HEK293T (cell line): ENCODE measurements at regions not wholly inside any gene's neighbourhood (a gene's known extent, or its start where the extent isn't known, plus 50 kb on each side); places are given as distances from the start of the nearest gene placed in this dataset.

Experiments
- ARNT ChIP-seq: fragments of 450-650 bp; IDR thresholded peaks from 2 replicates; pipeline ENCODE4 v1.6.1; 2017; ENCODE audit warnings: mild to moderate bottlenecking
- BHLHE40 ChIP-seq: fragments of 450-650 bp; IDR thresholded peaks from 2 replicates; pipeline ENCODE4 v1.6.1; 2016; ENCODE audit warnings: mild to moderate bottlenecking, moderate library complexity, borderline replicate concordance
- ELF4 ChIP-seq: fragments of 450-650 bp; IDR thresholded peaks from 2 replicates; pipeline ENCODE4 v1.6.1; 2017; ENCODE audit warnings: antibody characterized with exemption
- FOXA1 ChIP-seq: fragments of 450-650 bp; IDR thresholded peaks from 2 replicates; pipeline ENCODE4 v1.6.1; 2016; ENCODE audit warnings: mild to moderate bottlenecking
- FOXK2 ChIP-seq: fragments of 450-650 bp; IDR thresholded peaks from 2 replicates; pipeline ENCODE4 v1.6.1; 2016; ENCODE audit warnings: mild to moderate bottlenecking
- FOXM1 ChIP-seq: fragments of 450-650 bp; IDR thresholded peaks from 2 replicates; pipeline ENCODE4 v1.6.1; 2017; ENCODE audit warnings: mild to moderate bottlenecking, borderline replicate concordance
- HDGF ChIP-seq: fragments of 450-650 bp; IDR thresholded peaks from 2 replicates; pipeline ENCODE4 v1.6.1; 2017; ENCODE audit warnings: antibody characterized with exemption, borderline replicate concordance
- L3MBTL2 ChIP-seq: fragments of 450-650 bp; conservative IDR thresholded peaks from 2 replicates; pipeline ENCODE4 v1.6.1; 2016; ENCODE audit warnings: mild to moderate bottlenecking
- NFRKB ChIP-seq: fragments of 450-650 bp; IDR thresholded peaks from 2 replicates; pipeline ENCODE4 v1.6.1; 2016; ENCODE audit warnings: mild to moderate bottlenecking, moderate library complexity
- SUZ12 ChIP-seq: fragments of 450-650 bp; IDR thresholded peaks from 2 replicates; pipeline ENCODE4 v1.6.1; 2016; ENCODE audit warnings: mild to moderate bottlenecking
- TARDBP ChIP-seq: fragments of 450-650 bp; IDR thresholded peaks from 2 replicates; pipeline ENCODE4 v1.6.1; 2016
- ZNF384 ChIP-seq: fragments of 450-650 bp; IDR thresholded peaks from 2 replicates; pipeline ENCODE4 v1.6.1; 2016

DNA sequence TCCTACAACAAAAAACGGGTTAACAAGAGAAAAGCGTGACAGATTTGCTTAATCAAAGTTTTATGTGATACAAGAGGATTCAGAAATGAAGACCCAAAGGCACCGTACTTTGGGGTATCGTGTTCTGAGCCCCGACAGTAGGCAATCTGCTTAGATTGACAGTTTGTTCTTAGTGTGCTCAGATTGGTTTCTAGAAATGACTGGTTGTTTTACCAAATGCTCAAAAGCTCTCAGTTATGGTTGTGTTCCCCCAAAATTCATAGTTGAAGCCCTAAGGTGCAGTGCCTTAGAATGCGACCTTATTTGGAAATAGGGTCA is 102.7 kb downstream of the RASSF10 start:
- TF ChIP-seq ELF4, result no peak
- TF ChIP-seq FOXM1, result no peak
- TF ChIP-seq FOXA1, result no peak
- no peak for TF ChIP-seq ARNT
- no peak for TF ChIP-seq HDGF
- no peak for TF ChIP-seq NFRKB
- TF ChIP-seq TARDBP, result no peak
- no peak for TF ChIP-seq L3MBTL2
- no peak for TF ChIP-seq BHLHE40
- TF ChIP-seq ZNF384, result no peak
- TF ChIP-seq SUZ12, result no peak
- TF ChIP-seq FOXK2, result no peak
